Panc1 (cell line): ENCODE measurements at regions not wholly inside any gene's neighbourhood (a gene's known extent, or its start where the extent isn't known, plus 50 kb on each side); places are given as distances from the start of the nearest gene placed in this dataset.

Experiments
- ATAC-seq: fragments of 200-7000 bp; cut with Tn5 transposase; 2 replicates; pipeline ENCODE4 v1.9.1; 2020; ENCODE audit warnings: mild to moderate bottlenecking, moderate library complexity
- BruUV-seq: library from RNA; stranded (reverse); fragments of 400-500 nt; replicated peaks from 2 replicates; lab custom pipeline; 2021; lab: Mats Ljungman, UMichigan
- CTCF ChIA-PET: fragments of 300-600 bp; sonication (Branson Sonifier 250); formaldehyde crosslinking; loops from one replicate; lab custom pipeline; 2022; ENCODE audit warnings: antibody characterized with exemption; lab: Charles Lee
- POLR2A ChIA-PET: fragments of 300-600 bp; sonication (Branson Sonifier 250); formaldehyde crosslinking; loops from one replicate; lab custom pipeline; 2022; ENCODE audit warnings: antibody characterized with exemption; lab: Charles Lee
- DNase-seq: peaks from one replicate; pipeline ENCODE4 v3.0.0-alpha.2; 2010; ENCODE audit warnings: low read depth, low spot score
- H3K27ac ChIP-seq: 2 replicates; pipeline ENCODE4 v1.5.1; 2011; ENCODE audit warnings: mild to moderate bottlenecking, low read length, inconsistent platforms
- H3K27me3 ChIP-seq: fragments of 200-500 bp; sonication (Bioruptor generic); 2 replicates; pipeline ENCODE4 v1.6.0; 2014; ENCODE audit warnings: low read length, inconsistent platforms; ENCODE audit not compliant: control insufficient read depth, insufficient read depth
- H3K36me3 ChIP-seq: fragments of 200-500 bp; sonication (Bioruptor generic); 2 replicates; pipeline ENCODE4 v1.5.1; 2014; ENCODE audit warnings: inconsistent platforms, mild to moderate bottlenecking, low read length, moderate library complexity; ENCODE audit not compliant: control insufficient read depth, insufficient read depth
- H3K4me1 ChIP-seq: 2 replicates; pipeline ENCODE4 v1.5.1; 2011; ENCODE audit warnings: inconsistent platforms, mild to moderate bottlenecking, low read length, moderate library complexity; ENCODE audit not compliant: control insufficient read depth, insufficient read depth
- H3K4me3 ChIP-seq, 2 experiments: 2 replicates each; pipeline ENCODE4 v1.5.1; 2011 to 2012; ENCODE audit warnings: low read depth in 2 of 2, low read length in 2 of 2, mild to moderate bottlenecking in 2 of 2, inconsistent platforms in 1 of 2, moderate library complexity in 1 of 2
- H3K9me3 ChIP-seq: fragments of 200-500 bp; sonication (Bioruptor generic); 2 replicates; pipeline ENCODE4 v1.5.1; 2014; ENCODE audit warnings: low read depth, mild to moderate bottlenecking, inconsistent platforms, low read length, moderate library complexity; ENCODE audit not compliant: control insufficient read depth, insufficient read depth
- SIN3A ChIP-seq: IDR thresholded peaks from 2 replicates; pipeline ENCODE4 v1.6.1; 2012; ENCODE audit warnings: low read depth, mild to moderate bottlenecking, low read length, moderate library complexity, borderline replicate concordance; ENCODE audit not compliant: insufficient read depth
- TCF7L2 ChIP-seq: IDR thresholded peaks from 2 replicates; pipeline ENCODE4 v1.6.1; 2011; ENCODE audit warnings: mild to moderate bottlenecking, low read depth, low read length, inconsistent platforms
- in situ Hi-C: cut with HindIII; loops from 2 replicates; pipeline ENCODE4 v1.10.0; 2016; ENCODE audit warnings: low sequenced_read_pairs, low pct_unique_long_range_greater_than_20kb
- intact Hi-C: fragments of 100-400 bp; cut with micrococcal nuclease; formaldehyde crosslinking; loops from one replicate; pipeline ENCODE4 v1.10.0; 2022; ENCODE audit not compliant: unreplicated experiment
- TF ChIP-seq, protein P1 (sequence below), 2 experiments: IDR thresholded peaks; 2 replicates each; pipeline ENCODE4 v1.6.1; 2011 to 2012; ENCODE audit warnings: low read depth in 2 of 2, control low read depth in 1 of 2, low read length in 1 of 2, mild to moderate bottlenecking in 1 of 2, moderate library complexity in 1 of 2; ENCODE audit not compliant: insufficient read depth in 1 of 2
- TF ChIP-seq, protein P2 (sequence below): fragments of 450-650 bp; IDR thresholded peaks from 2 replicates; pipeline ENCODE4 v1.5.1; 2017; ENCODE audit warnings: mild to moderate bottlenecking

DNA sequence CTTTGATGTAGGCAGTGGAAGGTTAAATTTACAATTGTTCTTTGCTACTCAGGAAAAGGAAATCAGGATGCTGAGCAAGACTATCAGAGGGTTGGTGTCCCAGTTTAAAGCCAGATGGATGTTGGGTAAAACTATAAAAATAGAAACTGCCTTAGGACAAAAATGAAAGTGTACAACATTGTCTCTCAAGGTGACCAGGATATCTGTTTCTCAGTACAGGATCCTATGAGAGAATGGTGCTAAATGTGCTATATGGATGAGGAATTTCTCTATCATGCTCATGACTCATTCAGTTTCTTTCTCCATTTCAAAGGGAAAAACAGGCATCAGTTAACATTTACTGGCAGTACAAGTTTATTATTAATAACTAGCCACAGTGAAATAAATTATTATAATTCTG is 534.2 kb upstream of the GJE1 start:
- TF ChIP-seq, protein P1, sequence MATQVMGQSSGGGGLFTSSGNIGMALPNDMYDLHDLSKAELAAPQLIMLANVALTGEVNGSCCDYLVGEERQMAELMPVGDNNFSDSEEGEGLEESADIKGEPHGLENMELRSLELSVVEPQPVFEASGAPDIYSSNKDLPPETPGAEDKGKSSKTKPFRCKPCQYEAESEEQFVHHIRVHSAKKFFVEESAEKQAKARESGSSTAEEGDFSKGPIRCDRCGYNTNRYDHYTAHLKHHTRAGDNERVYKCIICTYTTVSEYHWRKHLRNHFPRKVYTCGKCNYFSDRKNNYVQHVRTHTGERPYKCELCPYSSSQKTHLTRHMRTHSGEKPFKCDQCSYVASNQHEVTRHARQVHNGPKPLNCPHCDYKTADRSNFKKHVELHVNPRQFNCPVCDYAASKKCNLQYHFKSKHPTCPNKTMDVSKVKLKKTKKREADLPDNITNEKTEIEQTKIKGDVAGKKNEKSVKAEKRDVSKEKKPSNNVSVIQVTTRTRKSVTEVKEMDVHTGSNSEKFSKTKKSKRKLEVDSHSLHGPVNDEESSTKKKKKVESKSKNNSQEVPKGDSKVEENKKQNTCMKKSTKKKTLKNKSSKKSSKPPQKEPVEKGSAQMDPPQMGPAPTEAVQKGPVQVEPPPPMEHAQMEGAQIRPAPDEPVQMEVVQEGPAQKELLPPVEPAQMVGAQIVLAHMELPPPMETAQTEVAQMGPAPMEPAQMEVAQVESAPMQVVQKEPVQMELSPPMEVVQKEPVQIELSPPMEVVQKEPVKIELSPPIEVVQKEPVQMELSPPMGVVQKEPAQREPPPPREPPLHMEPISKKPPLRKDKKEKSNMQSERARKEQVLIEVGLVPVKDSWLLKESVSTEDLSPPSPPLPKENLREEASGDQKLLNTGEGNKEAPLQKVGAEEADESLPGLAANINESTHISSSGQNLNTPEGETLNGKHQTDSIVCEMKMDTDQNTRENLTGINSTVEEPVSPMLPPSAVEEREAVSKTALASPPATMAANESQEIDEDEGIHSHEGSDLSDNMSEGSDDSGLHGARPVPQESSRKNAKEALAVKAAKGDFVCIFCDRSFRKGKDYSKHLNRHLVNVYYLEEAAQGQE (IDR thresholded peaks at IDR 0.05; ENCODE audit: insufficient read depth in 1 of 2, low read depth in 2 of 2, low read length in 1 of 2), result no peak
- ATAC-seq, result no peak
- H3K27me3 ChIP-seq, result no peaks in the 10 kb centered on the region
- intact Hi-C loops, result no loop called here
- ChIA-PET CTCF (no interaction called here), POLR2A (interaction anchor here (0.5 kb wide), 1 partner anchor 481 kb away, joined by 3 read pairs; no protein-coding TSS in a partner anchor)
- H3K4me1 ChIP-seq, result no peaks in the 10 kb centered on the region
- no peak overlapping the region for H3K27ac ChIP-seq
- no peak overlapping the region for H3K4me3 ChIP-seq
- in situ Hi-C loops, result no loop called here
- no peak for DNase-seq
- no peaks in the 10 kb centered on the region for H3K9me3 ChIP-seq
- BruUV-seq, result no TSS peak
- H3K36me3 ChIP-seq, result no peaks in the 10 kb centered on the region

DNA sequence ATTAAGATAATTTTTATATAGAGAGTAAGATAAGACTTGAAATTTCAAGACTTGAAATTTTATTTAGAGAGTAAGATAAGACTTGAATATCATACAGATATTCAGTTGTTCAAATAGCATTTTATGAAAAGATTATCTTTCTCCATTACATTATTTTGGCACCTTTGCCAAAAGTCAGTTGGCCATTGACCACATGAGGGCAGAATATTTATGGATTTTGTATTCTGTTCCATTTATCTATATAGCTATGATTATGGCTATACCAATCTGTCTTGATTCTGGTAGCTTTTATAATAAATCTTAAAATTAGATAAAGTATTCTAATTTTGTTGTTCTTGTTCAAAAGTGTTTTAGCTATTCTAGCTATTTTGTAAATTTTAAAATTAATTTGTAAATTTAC is 537.9 kb upstream of the GJE1 start:
- BruUV-seq, result no TSS peak
- Histone ChIP-seq H3K27me3 (no peaks in the 10 kb centered on the region), H3K36me3 (no peaks in the 10 kb centered on the region), H3K27ac (no peak overlapping the region), H3K4me1 (no peaks in the 10 kb centered on the region), H3K9me3 (no peaks in the 10 kb centered on the region), H3K4me3 (no peak overlapping the region)
- ATAC-seq, result no peak
- TF ChIP-seq, protein P2, sequence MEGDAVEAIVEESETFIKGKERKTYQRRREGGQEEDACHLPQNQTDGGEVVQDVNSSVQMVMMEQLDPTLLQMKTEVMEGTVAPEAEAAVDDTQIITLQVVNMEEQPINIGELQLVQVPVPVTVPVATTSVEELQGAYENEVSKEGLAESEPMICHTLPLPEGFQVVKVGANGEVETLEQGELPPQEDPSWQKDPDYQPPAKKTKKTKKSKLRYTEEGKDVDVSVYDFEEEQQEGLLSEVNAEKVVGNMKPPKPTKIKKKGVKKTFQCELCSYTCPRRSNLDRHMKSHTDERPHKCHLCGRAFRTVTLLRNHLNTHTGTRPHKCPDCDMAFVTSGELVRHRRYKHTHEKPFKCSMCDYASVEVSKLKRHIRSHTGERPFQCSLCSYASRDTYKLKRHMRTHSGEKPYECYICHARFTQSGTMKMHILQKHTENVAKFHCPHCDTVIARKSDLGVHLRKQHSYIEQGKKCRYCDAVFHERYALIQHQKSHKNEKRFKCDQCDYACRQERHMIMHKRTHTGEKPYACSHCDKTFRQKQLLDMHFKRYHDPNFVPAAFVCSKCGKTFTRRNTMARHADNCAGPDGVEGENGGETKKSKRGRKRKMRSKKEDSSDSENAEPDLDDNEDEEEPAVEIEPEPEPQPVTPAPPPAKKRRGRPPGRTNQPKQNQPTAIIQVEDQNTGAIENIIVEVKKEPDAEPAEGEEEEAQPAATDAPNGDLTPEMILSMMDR, result peak; percentile 18; the same call in 1 of the 2 replicates
- no peak for TF ChIP-seq TCF7L2
- in situ Hi-C loops, result no loop called here
- ChIA-PET POLR2A (no interaction called here), CTCF (no interaction called here)
- intact Hi-C loops, result no loop called here
- no peak for DNase-seq

DNA sequence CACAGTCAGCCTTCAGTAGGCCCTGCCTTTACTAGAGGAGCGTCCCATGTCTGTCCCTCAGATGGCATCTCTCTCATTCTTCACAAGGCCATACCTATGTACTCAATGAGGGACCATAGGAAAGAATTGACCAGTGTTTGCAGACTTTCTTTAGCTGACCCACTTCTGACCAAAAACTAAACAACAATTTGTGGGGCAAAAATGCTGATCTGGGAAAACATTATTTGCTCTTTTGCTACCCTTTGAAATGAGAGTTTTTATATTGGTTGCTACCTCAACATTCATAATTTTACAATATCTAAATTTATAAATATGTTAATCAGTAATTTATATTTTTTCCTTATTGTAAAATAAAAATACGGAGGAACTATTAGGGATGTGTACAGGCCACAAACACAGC is 539.4 kb upstream of the GJE1 start:
- no peak overlapping the region for H3K27ac ChIP-seq
- ChIA-PET POLR2A (no interaction called here), CTCF (no interaction called here)
- no peaks in the 10 kb centered on the region for H3K27me3 ChIP-seq
- DNase-seq (no peak), ATAC-seq (no peak)
- no peaks in the 10 kb centered on the region for H3K9me3 ChIP-seq
- in situ Hi-C loops, result no loop called here
- BruUV-seq, result no TSS peak
- TF ChIP-seq TCF7L2 (no peak), SIN3A (no peak)
- TF ChIP-seq, protein P1 (IDR thresholded peaks at IDR 0.05; ENCODE audit: insufficient read depth in 1 of 2, low read depth in 2 of 2, low read length in 1 of 2), result no peak
- H3K36me3 ChIP-seq, result no peaks in the 10 kb centered on the region
- no peak overlapping the region for H3K4me3 ChIP-seq
- intact Hi-C loops, result no loop called here
- H3K4me1 ChIP-seq, result no peaks in the 10 kb centered on the region
